Gastrocnemius medialis (tissue), 4 donors: ENCODE measurements at regions not wholly inside any gene's neighbourhood (a gene's known extent, or its start where the extent isn't known, plus 50 kb on each side); places are given as distances from the start of the nearest gene placed in this dataset.
"Not testable (repeated sequence)": the region's sequence is repeated elsewhere in the genome, so short reads cannot be mapped to it uniquely, and the experiment has no call there.

Experiments used
- POLR2A ChIP-seq, 2 donors: fragments of 450-650 bp; IDR thresholded peaks; one replicate each; pipeline ENCODE4 v1.6.1; 2017; ENCODE audit warnings: antibody characterized with exemption in 2 of 2, mild to moderate bottlenecking in 2 of 2, moderate library complexity in 2 of 2
- TF ChIP-seq, protein P1 (sequence below), 5 experiments: fragments of 450-650 bp in 3 of 5; fragments of 200-600 bp in 2 of 5; sonication (generic) in 2 of 5; IDR thresholded peaks in 4 of 5; conservative IDR thresholded peaks in 1 of 5; 1 replicate in 4 of 5; 2 replicates in 1 of 5; pipeline ENCODE4 v1.5.1; 2016 to 2019; ENCODE audit warnings: antibody characterized with exemption in 5 of 5, mild to moderate bottlenecking in 3 of 5, moderate library complexity in 3 of 5

DNA sequence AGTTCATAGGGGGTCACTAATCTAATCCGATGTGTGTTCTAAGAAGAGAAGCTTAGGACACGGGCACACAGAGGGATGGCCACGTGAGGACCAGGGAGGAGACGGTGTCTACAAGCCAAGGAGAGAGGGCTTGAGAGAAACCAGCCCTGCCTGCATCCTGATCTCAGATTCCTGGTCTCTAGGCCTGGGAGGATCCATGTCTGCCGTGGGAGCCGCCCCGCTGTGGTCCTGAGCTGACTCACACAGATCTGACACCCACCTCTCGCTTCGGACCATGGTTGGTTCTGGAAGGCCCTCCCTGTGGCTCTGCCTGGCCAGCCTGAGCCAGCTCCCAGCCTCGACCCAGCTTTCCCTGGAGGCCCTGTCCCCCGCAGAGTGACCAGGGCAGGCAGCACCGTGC is 136.2 kb downstream of the TMEM121 start:
- TF ChIP-seq POLR2A (IDR thresholded peaks at IDR 0.05), result not testable (repeated sequence)
- TF ChIP-seq, protein P1, sequence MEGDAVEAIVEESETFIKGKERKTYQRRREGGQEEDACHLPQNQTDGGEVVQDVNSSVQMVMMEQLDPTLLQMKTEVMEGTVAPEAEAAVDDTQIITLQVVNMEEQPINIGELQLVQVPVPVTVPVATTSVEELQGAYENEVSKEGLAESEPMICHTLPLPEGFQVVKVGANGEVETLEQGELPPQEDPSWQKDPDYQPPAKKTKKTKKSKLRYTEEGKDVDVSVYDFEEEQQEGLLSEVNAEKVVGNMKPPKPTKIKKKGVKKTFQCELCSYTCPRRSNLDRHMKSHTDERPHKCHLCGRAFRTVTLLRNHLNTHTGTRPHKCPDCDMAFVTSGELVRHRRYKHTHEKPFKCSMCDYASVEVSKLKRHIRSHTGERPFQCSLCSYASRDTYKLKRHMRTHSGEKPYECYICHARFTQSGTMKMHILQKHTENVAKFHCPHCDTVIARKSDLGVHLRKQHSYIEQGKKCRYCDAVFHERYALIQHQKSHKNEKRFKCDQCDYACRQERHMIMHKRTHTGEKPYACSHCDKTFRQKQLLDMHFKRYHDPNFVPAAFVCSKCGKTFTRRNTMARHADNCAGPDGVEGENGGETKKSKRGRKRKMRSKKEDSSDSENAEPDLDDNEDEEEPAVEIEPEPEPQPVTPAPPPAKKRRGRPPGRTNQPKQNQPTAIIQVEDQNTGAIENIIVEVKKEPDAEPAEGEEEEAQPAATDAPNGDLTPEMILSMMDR (IDR thresholded peaks at IDR 0.05 in 4 of 5, conservative IDR thresholded peaks at IDR 0.05 in 1 of 5), result not testable (repeated sequence)
